Coronary artery (tissue), 2 donors: ENCODE measurements at regions not wholly inside any gene's neighbourhood (a gene's known extent, or its start where the extent isn't known, plus 50 kb on each side); places are given as distances from the start of the nearest gene placed in this dataset.

Experiments
- DNase-seq: peaks from one replicate; pipeline ENCODE4 v3.0.0-alpha.2; 2017; ENCODE audit warnings: low spot score
- H3K27ac ChIP-seq, 2 donors: fragments of 200-600 bp; sonication (generic); one replicate each; pipeline ENCODE4 v1.5.1; 2016 to 2019
- H3K4me3 ChIP-seq: fragments of 200-600 bp; sonication (generic); 2 replicates; pipeline ENCODE4 v1.5.1; 2016; ENCODE audit warnings: mild to moderate bottlenecking, moderate library complexity
- CTCF ChIP-seq: fragments of 200-600 bp; sonication (generic); IDR thresholded peaks from one replicate; pipeline ENCODE4 v1.5.1; 2019; ENCODE audit warnings: antibody characterized with exemption

- TF ChIP-seq CTCF = no peak
- Histone ChIP-seq H3K27ac (no peak overlapping the region), H3K4me3 (no peak overlapping the region)
- no peak for DNase-seq
Measured at GRCh38 chr12:85352016-85352415, 72.0 kb downstream of the ALX1 start.

- no peak overlapping the region for H3K4me3 ChIP-seq
- TF ChIP-seq CTCF = no peak
- DNase-seq = no peak
- no peak overlapping the region for H3K27ac ChIP-seq
Measured at GRCh38 chr12:85356596-85357385, 76.8 kb downstream of the ALX1 start.

- no peak overlapping the region for H3K4me3 ChIP-seq
- no peak for TF ChIP-seq CTCF
- DNase-seq = no peak
- H3K27ac ChIP-seq = no peak overlapping the region
Measured at GRCh38 chr12:85357609-85358008, 77.6 kb downstream of the ALX1 start.

- Histone ChIP-seq H3K4me3 (no peak overlapping the region), H3K27ac (no peak overlapping the region)
- TF ChIP-seq CTCF = no peak
- DNase-seq = no peak
Measured at GRCh38 chr12:85358715-85359114, 78.7 kb downstream of the ALX1 start.

- TF ChIP-seq CTCF = no peak
- DNase-seq = no peak
Measured at GRCh38 chr12:85363382-85364190, 83.6 kb downstream of the ALX1 start.

GRCh38 chr12:85367936-85368335 lies 87.9 kb downstream of the ALX1 start:
- no peak overlapping the region for H3K4me3 ChIP-seq
- no peak for TF ChIP-seq CTCF

More at GRCh38 chr12:85363382-85364190, 83.6 kb downstream of the ALX1 start:
- no peak overlapping the region for H3K27ac ChIP-seq
- H3K4me3 ChIP-seq = no peak overlapping the region

More at GRCh38 chr12:85367936-85368335, 87.9 kb downstream of the ALX1 start:
- no peak for DNase-seq
- no peak overlapping the region for H3K27ac ChIP-seq
